GM12878 (cell line): ENCODE measurements at regions not wholly inside any gene's neighbourhood (a gene's known extent, or its start where the extent isn't known, plus 50 kb on each side); places are given as distances from the start of the nearest gene placed in this dataset.

Source experiments
- ATAC-seq: fragments of 200-7000 bp; cut with Tn5 transposase; 3 replicates; pipeline ENCODE4 v1.9.1; 2020; ENCODE audit warnings: mild to moderate bottlenecking, moderate library complexity
- BruUV-seq: library from RNA; stranded (reverse); fragments of 400-500 nt; replicated peaks from 2 replicates; lab custom pipeline; 2021; lab: Mats Ljungman, UMichigan
- CTCF ChIA-PET: fragments of 300-600 bp; sonication (Branson Sonifier 250); formaldehyde crosslinking; extraction: SDS; loops from one replicate; lab custom pipeline; 2021; ENCODE audit warnings: inconsistent platforms; lab: Yijun Ruan, JAX
- POLR2A ChIA-PET: fragments of 350-600 bp; formaldehyde crosslinking; extraction: SDS; loops from one replicate; lab custom pipeline; 2021; ENCODE audit warnings: inconsistent platforms; lab: Charles Lee
- RAD21 ChIA-PET: fragments of 300-600 bp; sonication (Branson Sonifier 250); formaldehyde crosslinking; loops from one replicate; lab custom pipeline; 2023; ENCODE audit warnings: antibody characterized with exemption; ENCODE audit not compliant: unreplicated experiment; lab: Charles Lee
- SMC1A ChIA-PET: fragments of 300-600 bp; sonication (Branson Sonifier 250); formaldehyde crosslinking; loops from one replicate; lab custom pipeline; 2023; ENCODE audit not compliant: unreplicated experiment, uncharacterized antibody; lab: Charles Lee
- DNase-seq: peaks from one replicate; pipeline ENCODE4 v3.0.0-alpha.2; 2011; ENCODE audit warnings: low read depth, low spot score
- FAIRE-seq: peaks from 3 replicates; lab custom pipeline; 2011; peaks lifted over from hg19 to GRCh38; lab: Jason Lieb, UNC
- H2AFZ ChIP-seq: 2 replicates; pipeline ENCODE4 v1.6.0; 2011; ENCODE audit warnings: low read depth, low read length, control low read depth; ENCODE audit not compliant: control insufficient read depth
- H3K27ac ChIP-seq: 2 replicates; pipeline ENCODE4 v1.5.1; 2011; ENCODE audit warnings: control low read depth; ENCODE audit not compliant: control insufficient read depth, insufficient read depth
- H3K27me3 ChIP-seq, 2 experiments: replicated peaks in 1 of 2; 2 replicates each; pipeline versions ENCODE4 v1.6.0 to v1.6.1; 2011; ENCODE audit warnings: low read length in 1 of 2; ENCODE audit not compliant: control insufficient read depth in 2 of 2, insufficient read depth in 2 of 2
- H3K36me3 ChIP-seq, 2 experiments: 2 replicates each; pipeline ENCODE4 v1.5.1; 2011; ENCODE audit warnings: low read length in 1 of 2; ENCODE audit not compliant: control insufficient read depth in 2 of 2, insufficient read depth in 2 of 2
- H3K4me1 ChIP-seq: 2 replicates; pipeline ENCODE4 v1.6.1; 2011; ENCODE audit warnings: mild to moderate bottlenecking, low read length, moderate library complexity, mixed read lengths; ENCODE audit not compliant: control insufficient read depth, insufficient read depth
- H3K4me2 ChIP-seq: 2 replicates; pipeline ENCODE4 v1.6.0; 2011; ENCODE audit warnings: control low read depth; ENCODE audit not compliant: control insufficient read depth, insufficient read depth
- H3K4me3 ChIP-seq: fragments of 200-600 bp; sonication (generic); 2 replicates; pipeline ENCODE4 v1.5.1; 2016
- H3K79me2 ChIP-seq: 2 replicates; pipeline ENCODE4 v1.6.0; 2011; ENCODE audit warnings: low read length; ENCODE audit not compliant: control insufficient read depth, insufficient read depth
- H3K9ac ChIP-seq: 2 replicates; pipeline ENCODE4 v1.8.0; 2011; ENCODE audit warnings: low read length, control low read depth, mixed read lengths; ENCODE audit not compliant: control insufficient read depth, insufficient read depth
- H3K9me3 ChIP-seq: replicated peaks from 3 replicates; pipeline ENCODE4 v1.5.1; 2011; ENCODE audit warnings: mild to moderate bottlenecking, low read length; ENCODE audit not compliant: control insufficient read depth, insufficient read depth
- H4K20me1 ChIP-seq: 2 replicates; pipeline ENCODE4 v1.6.0; 2011; ENCODE audit not compliant: control insufficient read depth, insufficient read depth
- BCLAF1 ChIP-seq: fragments of 450-650 bp; IDR thresholded peaks from 2 replicates; pipeline ENCODE4 v1.6.1; 2017; ENCODE audit warnings: antibody characterized with exemption, mild to moderate bottlenecking, moderate library complexity
- E2F8 ChIP-seq: fragments of 450-650 bp; IDR thresholded peaks from 2 replicates; pipeline ENCODE4 v1.6.1; 2018; ENCODE audit warnings: mild to moderate bottlenecking, low read depth, moderate library complexity; ENCODE audit not compliant: partially characterized antibody
- EED ChIP-seq: sonication (generic); IDR thresholded peaks from 2 replicates; pipeline ENCODE4 v1.6.1; 2016; ENCODE audit warnings: antibody characterized with exemption, low read depth
- FOS ChIP-seq: IDR thresholded peaks from 3 replicates; pipeline ENCODE4 v1.6.1; 2011; ENCODE audit warnings: borderline replicate concordance; ENCODE audit not compliant: insufficient read length; ENCODE audit errors: extremely low read depth
- HCFC1 ChIP-seq: fragments of 150-350 bp; IDR thresholded peaks from 2 replicates; pipeline ENCODE4 v1.6.1; 2014; ENCODE audit warnings: low read length
- IRF4 ChIP-seq: IDR thresholded peaks from 2 replicates; pipeline ENCODE4 v1.6.1; 2011; ENCODE audit warnings: low read depth, low read length
- MEF2A ChIP-seq: IDR thresholded peaks from 2 replicates; pipeline ENCODE4 v1.6.1; 2011; ENCODE audit warnings: low read depth, mild to moderate bottlenecking, low read length, moderate library complexity; ENCODE audit not compliant: insufficient read depth
- MEF2B ChIP-seq: fragments of 450-650 bp; IDR thresholded peaks from 2 replicates; pipeline ENCODE4 v1.6.1; 2018; ENCODE audit warnings: mild to moderate bottlenecking, moderate library complexity; ENCODE audit not compliant: partially characterized antibody, poor library complexity, severe bottlenecking
- PML ChIP-seq: IDR thresholded peaks from 2 replicates; pipeline ENCODE4 v1.6.1; 2012; ENCODE audit warnings: low read length, inconsistent platforms
- RUNX3 ChIP-seq: IDR thresholded peaks from 2 replicates; pipeline ENCODE4 v1.6.1; 2012; ENCODE audit warnings: low read length, inconsistent platforms
- USF2 ChIP-seq: IDR thresholded peaks from 2 replicates; pipeline ENCODE4 v1.6.1; 2011; ENCODE audit warnings: low read depth, low read length, improper control_type of control experiment, borderline replicate concordance
- ZBTB11 ChIP-seq: fragments of 450-650 bp; formaldehyde crosslinking; IDR thresholded peaks from 2 replicates; pipeline ENCODE4 v1.5.0; 2022; ENCODE audit warnings: mild to moderate bottlenecking, missing genetic modification characterization
- ZNF274 ChIP-seq: IDR thresholded peaks from one replicate; pipeline ENCODE4 v1.8.0; 2011; ENCODE audit not compliant: insufficient read length, insufficient read depth
- ZNF384 ChIP-seq: IDR thresholded peaks from 2 replicates; pipeline ENCODE4 v1.6.1; 2012; ENCODE audit warnings: low read depth, mild to moderate bottlenecking, low read length, improper control_type of control experiment, borderline replicate concordance
- WGBS: methylation state at CpG from one replicate; pipeline ENCODE4 v1.1.6; 2016; ENCODE audit warnings: low lambda C conversion rate; ENCODE audit not compliant: insufficient replicate concordance, insufficient coverage; ENCODE audit errors: missing lambda C conversion rate; 5-methylcytosine and 5-hydroxymethylcytosine counted together
- in situ Hi-C: fragments of 300-500 bp; cut with MboI; formaldehyde crosslinking; loops from 9 replicates; pipeline ENCODE4 v1.14.3; 2018; ENCODE audit warnings: mixed read lengths
- intact Hi-C: fragments of 100-400 bp; cut with micrococcal nuclease; formaldehyde crosslinking; loops from one replicate; pipeline ENCODE4 v1.14.2; 2022; ENCODE audit not compliant: unreplicated experiment

GRCh38 chr7:142506601-142507000 is 242.7 kb upstream of the PRSS1 start:
- CTCF ChIA-PET, result interaction anchor here (0.8 to 2.6 kb wide), 6 partner anchors 9 to 21 kb away, joined by 3 to 11 read pairs (median 3); no protein-coding TSS in a partner anchor
- no peak overlapping the region for H3K4me2 ChIP-seq
- H3K27ac ChIP-seq, result no peak overlapping the region
- intact Hi-C loops (no loop called here), in situ Hi-C loops (no loop called here)
- SMC1A ChIA-PET, result interaction anchor here (0.7 kb wide), 1 partner anchor 20 kb away, joined by 3 read pairs; no protein-coding TSS in a partner anchor
- no TSS peak for BruUV-seq
- H3K9me3 ChIP-seq, result no peaks in the 10 kb centered on the region
- H4K20me1 ChIP-seq, result no peaks in the 10 kb centered on the region
- H3K36me3 ChIP-seq, result no peaks in the 10 kb centered on the region
- WGBS, result 12% methylated on average over 3 of the region's 3 CpGs
- RAD21 ChIA-PET, result interaction anchor here (0.7 kb wide), 1 partner anchor 20 kb away, joined by 3 read pairs; no protein-coding TSS in a partner anchor
- FAIRE-seq (no peak), ATAC-seq (no peak), DNase-seq (no peak)
- H3K79me2 ChIP-seq, result no peaks in the 10 kb centered on the region
- POLR2A ChIA-PET, result no interaction called here
- H3K4me1 ChIP-seq, result no peaks in the 10 kb centered on the region
- peaks cover 0 to 1% of the 10 kb centered on the region in 2 experiments; a peak in 2 of 4 replicates for H3K27me3 ChIP-seq
- H2AFZ ChIP-seq, result no peak overlapping the region
- H3K9ac ChIP-seq, result no peak overlapping the region
- no peak overlapping the region for H3K4me3 ChIP-seq
- TF ChIP-seq MEF2B (no peak), E2F8 (no peak), ZNF384 (no peak), HCFC1 (no peak), USF2 (no peak), EED (no peak), ZBTB11 (no peak), FOS (no peak), MEF2A (no peak), RUNX3 (no peak), ZNF274 (no peak), PML (no peak), BCLAF1 (no peak), IRF4 (no peak)
